HepG2 (cell line): ENCODE measurements at regions not wholly inside any gene's neighbourhood (a gene's known extent, or its start where the extent isn't known, plus 50 kb on each side); places are given as distances from the start of the nearest gene placed in this dataset.
"Not testable (repeated sequence)": the region's sequence is repeated elsewhere in the genome, so short reads cannot be mapped to it uniquely, and the experiment has no call there.

Experiments
- CTCF ChIP-seq: sonication (generic); formaldehyde crosslinking; IDR thresholded peaks from 2 replicates; pipeline ENCODE4 v1.5.0; 2020; ENCODE audit warnings: mild to moderate bottlenecking, missing genetic modification reagents, moderate library complexity
- FOSL1 ChIP-seq: sonication (generic); formaldehyde crosslinking; IDR thresholded peaks from 2 replicates; pipeline ENCODE4 v1.9.0; 2021; ENCODE audit warnings: missing genetic modification reagents, borderline replicate concordance
- PHF21A ChIP-seq: sonication (generic); formaldehyde crosslinking; IDR thresholded peaks from 2 replicates; pipeline ENCODE4 v1.5.0; 2020; ENCODE audit warnings: mild to moderate bottlenecking, missing genetic modification reagents
- POLR2A ChIP-seq, 2 experiments: IDR thresholded peaks; 2 replicates each; pipeline ENCODE4 v1.6.1; 2011; ENCODE audit warnings: low read depth in 2 of 2, low read length in 2 of 2, mild to moderate bottlenecking in 1 of 2, moderate library complexity in 1 of 2; ENCODE audit not compliant: insufficient read depth in 1 of 2
- ZNF276 ChIP-seq: sonication (generic); formaldehyde crosslinking; IDR thresholded peaks from 2 replicates; pipeline ENCODE4 v1.4.0; 2020; ENCODE audit warnings: mild to moderate bottlenecking, low read depth, missing genetic modification reagents
- ZNF326 ChIP-seq: sonication (generic); formaldehyde crosslinking; IDR thresholded peaks from 2 replicates; pipeline ENCODE4 v1.4.0; 2020; ENCODE audit warnings: missing genetic modification reagents, borderline replicate concordance

- not testable (repeated sequence) for TF ChIP-seq POLR2A (IDR thresholded peaks at IDR 0.05; ENCODE audit: insufficient read depth in 1 of 2, low read depth in 2 of 2, low read length in 2 of 2); ZNF276 (CRISPR knock-in tag); FOSL1 (CRISPR knock-in tag); PHF21A (CRISPR knock-in tag); CTCF (CRISPR knock-in tag); ZNF326 (CRISPR knock-in tag)
Observed at GRCh38 chr6:863127-863526, 170.2 kb upstream of the EXOC2 start.
